Sigmoid colon (tissue), 3 donors: ENCODE measurements at regions not wholly inside any gene's neighbourhood (a gene's known extent, or its start where the extent isn't known, plus 50 kb on each side); places are given as distances from the start of the nearest gene placed in this dataset.

Experiments used
- POLR2A ChIP-seq, 2 donors: fragments of 450-650 bp; IDR thresholded peaks; one replicate each; pipeline ENCODE4 v1.6.1; 2016; ENCODE audit warnings: antibody characterized with exemption in 2 of 2, mild to moderate bottlenecking in 2 of 2, moderate library complexity in 2 of 2
- TF ChIP-seq, protein P1 (sequence below), 4 experiments: fragments of 450-650 bp in 3 of 4; fragments of 200-600 bp in 1 of 4; IDR thresholded peaks; one replicate each; pipeline ENCODE4 v1.5.1; 2016 to 2019; ENCODE audit warnings: antibody characterized with exemption in 4 of 4, mild to moderate bottlenecking in 3 of 4, moderate library complexity in 2 of 4

DNA sequence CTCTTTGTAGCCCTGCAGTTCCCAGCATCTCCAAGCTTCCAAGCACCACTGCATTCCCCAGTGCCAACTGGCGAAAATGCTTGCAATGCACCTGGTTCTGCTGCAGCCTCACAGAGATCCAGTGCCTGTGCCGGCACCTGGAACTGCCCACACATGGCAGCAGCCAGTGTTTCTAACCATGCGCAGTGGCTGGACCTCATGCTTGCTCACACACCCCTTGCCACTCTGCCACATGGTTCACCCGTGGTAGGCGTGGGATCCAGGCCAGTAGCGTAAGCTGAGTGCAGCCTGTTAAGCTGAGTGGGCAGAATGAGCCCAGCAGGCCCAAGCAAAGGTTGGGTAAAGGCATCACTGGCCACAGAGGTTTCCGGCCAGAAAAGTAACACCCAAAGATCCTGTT, 214.1 kb upstream of the VLDLR start:
- TF ChIP-seq, protein P1, sequence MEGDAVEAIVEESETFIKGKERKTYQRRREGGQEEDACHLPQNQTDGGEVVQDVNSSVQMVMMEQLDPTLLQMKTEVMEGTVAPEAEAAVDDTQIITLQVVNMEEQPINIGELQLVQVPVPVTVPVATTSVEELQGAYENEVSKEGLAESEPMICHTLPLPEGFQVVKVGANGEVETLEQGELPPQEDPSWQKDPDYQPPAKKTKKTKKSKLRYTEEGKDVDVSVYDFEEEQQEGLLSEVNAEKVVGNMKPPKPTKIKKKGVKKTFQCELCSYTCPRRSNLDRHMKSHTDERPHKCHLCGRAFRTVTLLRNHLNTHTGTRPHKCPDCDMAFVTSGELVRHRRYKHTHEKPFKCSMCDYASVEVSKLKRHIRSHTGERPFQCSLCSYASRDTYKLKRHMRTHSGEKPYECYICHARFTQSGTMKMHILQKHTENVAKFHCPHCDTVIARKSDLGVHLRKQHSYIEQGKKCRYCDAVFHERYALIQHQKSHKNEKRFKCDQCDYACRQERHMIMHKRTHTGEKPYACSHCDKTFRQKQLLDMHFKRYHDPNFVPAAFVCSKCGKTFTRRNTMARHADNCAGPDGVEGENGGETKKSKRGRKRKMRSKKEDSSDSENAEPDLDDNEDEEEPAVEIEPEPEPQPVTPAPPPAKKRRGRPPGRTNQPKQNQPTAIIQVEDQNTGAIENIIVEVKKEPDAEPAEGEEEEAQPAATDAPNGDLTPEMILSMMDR (IDR thresholded peaks at IDR 0.05) = no peak
- TF ChIP-seq POLR2A (IDR thresholded peaks at IDR 0.05) = no peak
